GM13976 (cell line): ENCODE measurements at regions not wholly inside any gene's neighbourhood (a gene's known extent, or its start where the extent isn't known, plus 50 kb on each side); places are given as distances from the start of the nearest gene placed in this dataset.

Source experiments
- DNase-seq: peaks from one replicate; pipeline ENCODE4 v3.0.0; 2012; ENCODE audit warnings: low spot score
- CTCF ChIP-seq: IDR thresholded peaks from 2 replicates; pipeline ENCODE4 v1.5.1; 2012; ENCODE audit warnings: borderline replicate concordance, mild to moderate bottlenecking; ENCODE audit not compliant: insufficient read depth; ENCODE audit errors: extremely low read depth, missing control alignments, control extremely low read depth
- in situ Hi-C: fragments of 300-500 bp; cut with MboI; formaldehyde crosslinking; loops from one replicate; pipeline ENCODE4 v1.12.0; 2022; ENCODE audit warnings: low sequenced_read_pairs, mixed read lengths, inconsistent platforms; ENCODE audit not compliant: unreplicated experiment

GRCh38 chr3:87052499-87053260, 61.7 kb upstream of the VGLL3 start:
- DNase-seq: no peak
- no peak for TF ChIP-seq CTCF
- in situ Hi-C loops: no loop called here

DNA sequence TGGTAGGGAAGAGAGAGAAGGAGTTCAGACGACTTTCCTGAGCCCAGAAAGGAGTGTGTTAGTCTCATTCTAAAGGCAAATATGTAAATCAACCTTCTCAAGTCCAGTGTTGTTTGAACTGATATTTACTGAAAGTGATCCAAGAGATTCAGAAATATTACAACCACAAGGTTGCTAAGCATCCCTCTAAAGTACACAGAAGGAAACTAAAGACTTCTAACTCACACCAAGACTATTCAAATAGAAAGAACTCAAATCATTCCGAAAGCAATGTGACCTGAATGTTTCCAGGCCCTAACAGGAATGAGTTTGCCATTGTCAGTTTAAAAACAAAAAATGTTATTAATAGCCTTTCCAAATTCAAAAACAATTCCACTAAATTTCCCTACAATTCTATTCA, 56.9 kb upstream of the VGLL3 start:
- DNase-seq: no peak
- in situ Hi-C loops: no loop called here
- no peak for TF ChIP-seq CTCF

GRCh38 chr3:87046241-87046640, 55.3 kb upstream of the VGLL3 start:
- in situ Hi-C loops: no loop called here
- no peak for DNase-seq
- TF ChIP-seq CTCF: no peak

DNA sequence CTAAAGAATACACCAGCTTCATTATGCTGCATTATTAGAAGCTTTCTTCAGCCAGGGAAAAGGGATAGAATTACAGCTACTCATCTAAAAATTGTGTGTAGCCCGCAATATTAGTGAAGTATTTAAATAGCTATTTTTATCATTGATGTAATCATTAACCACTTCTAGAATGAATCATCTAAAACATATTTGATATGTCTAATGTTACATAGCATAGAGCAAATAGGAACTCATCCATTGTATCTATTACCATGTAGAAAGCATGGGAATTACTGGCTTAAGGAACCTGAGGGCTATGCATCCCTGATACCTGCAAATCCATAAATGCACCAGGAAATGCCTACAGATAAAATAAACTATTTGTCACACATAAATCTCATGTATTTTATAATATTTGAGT, 54.5 kb upstream of the VGLL3 start:
- in situ Hi-C loops: no loop called here
- DNase-seq: no peak
- no peak for TF ChIP-seq CTCF

- no peak for DNase-seq
- no peak for TF ChIP-seq CTCF
- in situ Hi-C loops: no loop called here
Measured at GRCh38 chr3:87044846-87045245, 53.9 kb upstream of the VGLL3 start.

- in situ Hi-C loops: no loop called here
- DNase-seq: no peak
- no peak for TF ChIP-seq CTCF
Measured at GRCh38 chr3:87044409-87044808, 53.5 kb upstream of the VGLL3 start.
